Parathyroid adenoma (tissue), 2 donors: ENCODE measurements at regions not wholly inside any gene's neighbourhood (a gene's known extent, or its start where the extent isn't known, plus 50 kb on each side); places are given as distances from the start of the nearest gene placed in this dataset.

Source experiments
- H2AFZ ChIP-seq: fragments of 300-600 bp; sonication (generic); one replicate; pipeline ENCODE4 v1.7.0; 2017; ENCODE audit warnings: antibody characterized with exemption, mild to moderate bottlenecking
- H3K27ac ChIP-seq: fragments of 300-600 bp; sonication (generic); one replicate; pipeline ENCODE4 v1.7.0; 2017
- H3K27me3 ChIP-seq: fragments of 300-600 bp; sonication (generic); one replicate; pipeline ENCODE4 v1.7.0; 2017; ENCODE audit warnings: low read length; ENCODE audit not compliant: control insufficient read depth, insufficient read depth
- H3K36me3 ChIP-seq: fragments of 300-600 bp; sonication (generic); one replicate; pipeline ENCODE4 v1.7.0; 2017; ENCODE audit warnings: low read length; ENCODE audit not compliant: control insufficient read depth, insufficient read depth
- H3K4me1 ChIP-seq: fragments of 300-600 bp; sonication (generic); one replicate; pipeline ENCODE4 v1.7.0; 2017; ENCODE audit warnings: control low read depth
- H3K4me2 ChIP-seq: fragments of 300-600 bp; sonication (generic); one replicate; pipeline ENCODE4 v1.7.0; 2017; ENCODE audit warnings: low read length
- H3K4me3 ChIP-seq: fragments of 300-600 bp; sonication (generic); one replicate; pipeline ENCODE4 v1.7.0; 2017; ENCODE audit warnings: low read depth, low read length
- H3K79me2 ChIP-seq: fragments of 300-600 bp; sonication (generic); one replicate; pipeline ENCODE4 v1.7.0; 2017; ENCODE audit warnings: control low read depth
- H3K9ac ChIP-seq: fragments of 300-600 bp; sonication (generic); one replicate; pipeline ENCODE4 v1.7.0; 2017; ENCODE audit warnings: mild to moderate bottlenecking
- H3K9me3 ChIP-seq: fragments of 300-600 bp; sonication (generic); one replicate; pipeline ENCODE4 v1.7.0; 2017; ENCODE audit warnings: low read length; ENCODE audit not compliant: control insufficient read depth
- CTCF ChIP-seq: fragments of 300-600 bp; sonication (generic); IDR thresholded peaks from one replicate; pipeline ENCODE4 v1.7.0; 2017; ENCODE audit warnings: antibody characterized with exemption, mild to moderate bottlenecking
- donor health status: primary hyperparathyroidism.

GRCh38 chr16:72302332-72302731 lies 130.4 kb upstream of the PMFBP1 start:
- TF ChIP-seq CTCF, result no peak
- Histone ChIP-seq H3K4me2 (no peak overlapping the region), H2AFZ (no peak overlapping the region), H3K79me2 (no peaks in the 10 kb centered on the region), H3K27ac (no peak overlapping the region), H3K9me3 (no peaks in the 10 kb centered on the region), H3K9ac (no peak overlapping the region), H3K4me1 (no peaks in the 10 kb centered on the region), H3K4me3 (no peak overlapping the region), H3K27me3 (no peaks in the 10 kb centered on the region), H3K36me3 (no peaks in the 10 kb centered on the region)

DNA sequence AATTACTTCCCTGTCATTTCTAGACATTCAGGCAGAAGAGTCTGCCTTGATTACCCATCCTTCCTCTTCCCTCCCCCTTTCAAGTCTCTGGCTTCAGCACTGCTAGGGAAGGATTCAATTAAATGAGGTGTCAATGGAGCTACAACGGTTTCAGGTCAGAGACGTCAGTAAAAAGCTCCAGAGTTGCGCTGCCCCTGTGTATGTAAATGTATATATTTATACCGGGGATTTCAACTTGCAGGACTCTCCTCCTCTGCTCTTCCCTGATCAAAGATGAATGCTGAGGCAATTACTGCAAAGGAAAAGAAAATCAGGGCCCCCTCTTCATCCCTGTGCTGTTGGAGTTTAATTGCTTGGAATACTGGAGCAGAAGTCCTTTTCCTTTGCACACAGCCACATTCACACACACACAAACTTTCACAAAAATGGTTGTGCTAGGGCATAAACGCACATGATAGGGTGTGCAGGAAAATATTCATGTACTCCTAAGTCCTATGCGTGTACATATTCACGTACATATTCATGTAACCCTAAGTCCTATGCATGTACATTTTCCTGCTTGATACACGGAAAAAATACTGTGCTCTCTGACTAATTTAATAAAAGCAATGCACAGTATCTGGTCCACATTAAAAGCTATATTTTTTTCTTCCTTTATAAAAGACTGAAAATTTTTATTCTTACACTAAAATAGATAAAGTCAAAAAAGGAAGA lies 129.7 kb upstream of the PMFBP1 start:
- H3K4me1 ChIP-seq, result no peaks in the 10 kb centered on the region
- H3K27me3 ChIP-seq, result no peaks in the 10 kb centered on the region
- H3K9me3 ChIP-seq, result no peaks in the 10 kb centered on the region
- H2AFZ ChIP-seq, result no peak overlapping the region
- H3K79me2 ChIP-seq, result no peaks in the 10 kb centered on the region
- no peak overlapping the region for H3K9ac ChIP-seq
- H3K27ac ChIP-seq, result no peak overlapping the region
- no peak overlapping the region for H3K4me3 ChIP-seq
- no peaks in the 10 kb centered on the region for H3K36me3 ChIP-seq
- H3K4me2 ChIP-seq, result no peak overlapping the region
- no peak for TF ChIP-seq CTCF

- H3K4me3 ChIP-seq, result no peak overlapping the region
- no peak overlapping the region for H2AFZ ChIP-seq
- no peaks in the 10 kb centered on the region for H3K27me3 ChIP-seq
- no peak overlapping the region for H3K4me2 ChIP-seq
- H3K79me2 ChIP-seq, result no peaks in the 10 kb centered on the region
- no peaks in the 10 kb centered on the region for H3K4me1 ChIP-seq
- no peaks in the 10 kb centered on the region for H3K36me3 ChIP-seq
- H3K27ac ChIP-seq, result no peak overlapping the region
- no peaks in the 10 kb centered on the region for H3K9me3 ChIP-seq
- no peak for TF ChIP-seq CTCF
- no peak overlapping the region for H3K9ac ChIP-seq
These were observed 128.9 kb upstream of the PMFBP1 start for GRCh38 chr16:72300892-72301291.

DNA sequence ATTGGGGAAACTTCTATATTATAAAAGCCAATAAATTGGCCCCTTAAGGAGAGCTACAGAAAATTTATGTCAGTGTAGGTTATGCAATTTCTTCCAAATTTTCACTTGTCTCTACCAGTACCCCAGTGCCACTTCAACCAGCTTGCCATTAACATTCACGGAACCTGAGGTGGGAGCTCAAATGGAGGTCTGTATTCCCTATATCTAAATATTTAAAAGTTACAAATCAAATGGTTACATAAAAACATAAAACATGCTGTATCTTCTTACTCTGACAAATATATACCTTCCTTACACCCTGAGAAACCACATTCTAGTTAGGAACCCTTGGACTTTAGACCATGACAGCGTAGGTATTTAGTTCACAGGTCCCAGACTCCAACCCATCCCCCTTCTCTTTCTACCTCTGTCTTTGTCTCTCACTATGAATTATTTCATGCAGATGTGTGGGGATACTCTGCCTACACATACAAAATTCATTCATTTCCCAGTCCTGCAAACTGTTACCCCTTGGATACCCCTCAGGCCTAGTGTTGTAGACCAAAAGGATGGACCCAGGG lies 127.8 kb upstream of the PMFBP1 start:
- Histone ChIP-seq H3K27me3 (no peaks in the 10 kb centered on the region), H2AFZ (no peak overlapping the region), H3K4me1 (no peaks in the 10 kb centered on the region), H3K9ac (no peak overlapping the region), H3K27ac (no peak overlapping the region), H3K36me3 (no peaks in the 10 kb centered on the region), H3K79me2 (no peaks in the 10 kb centered on the region), H3K9me3 (no peaks in the 10 kb centered on the region), H3K4me3 (no peak overlapping the region), H3K4me2 (no peak overlapping the region)
- no peak for TF ChIP-seq CTCF

DNA sequence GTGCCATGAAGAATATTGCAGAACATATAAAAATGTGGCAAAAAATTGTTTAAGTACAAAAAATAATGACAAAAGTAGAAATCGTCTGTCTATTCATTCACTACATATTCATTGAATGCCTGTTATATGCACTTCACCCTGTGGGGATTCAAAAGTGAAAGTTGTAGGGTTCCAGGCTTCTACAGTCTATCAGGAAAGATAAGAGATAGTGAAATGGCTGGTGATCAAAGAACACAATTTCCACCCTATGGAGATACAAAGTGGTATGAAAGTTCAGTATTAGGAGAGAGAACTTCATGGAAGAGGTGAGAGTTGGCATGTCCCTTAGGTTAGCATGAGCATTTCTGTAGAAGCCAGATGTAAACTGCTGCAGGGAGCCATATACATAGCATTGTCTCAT lies 127.0 kb upstream of the PMFBP1 start:
- H3K4me1 ChIP-seq, result no peaks in the 10 kb centered on the region
- TF ChIP-seq CTCF, result no peak

More for the DNA sequence above, 127.0 kb upstream of the PMFBP1 start:
- H2AFZ ChIP-seq, result no peak overlapping the region
- no peak overlapping the region for H3K4me3 ChIP-seq
- no peak overlapping the region for H3K4me2 ChIP-seq
- H3K9ac ChIP-seq, result no peak overlapping the region
- no peaks in the 10 kb centered on the region for H3K36me3 ChIP-seq
- H3K79me2 ChIP-seq, result no peaks in the 10 kb centered on the region
- H3K27me3 ChIP-seq, result no peaks in the 10 kb centered on the region
- H3K27ac ChIP-seq, result no peak overlapping the region
- no peaks in the 10 kb centered on the region for H3K9me3 ChIP-seq
